ENCODE measurements at regions not wholly inside any gene's neighbourhood (a gene's known extent, or its start where the extent isn't known, plus 50 kb on each side); places are given as distances from the start of the nearest gene placed in this dataset.

GRCh38 chr1:235056937-235057336, 71.7 kb downstream of the TOMM20 start (continued):
- TF ChIP-seq SNRNP70 (optimal IDR thresholded peaks at IDR 0.05; ENCODE audit: low read depth, low read length) (no peak), MED1 (CRISPR knock-in tag; IDR thresholded peaks at IDR 0.05; ENCODE audit: borderline replicate concordance) (no peak), SMARCB1 (IDR thresholded peaks at IDR 0.05; ENCODE audit: insufficient read length, low read depth) (no peak), MTF1 (CRISPR knock-in tag; IDR thresholded peaks at IDR 0.05; ENCODE audit: borderline replicate concordance) (no peak), PHB (CRISPR knock-in tag; IDR thresholded peaks at IDR 0.05) (no peak), EZH2 (IDR thresholded peaks at IDR 0.05; ENCODE audit: borderline replicate concordance, low read depth, low read length) (no peak), FOS (IDR thresholded peaks at IDR 0.05; ENCODE audit: extremely low read depth, insufficient read length) (no peak), MXD1 (CRISPR knock-in tag; IDR thresholded peaks at IDR 0.05; ENCODE audit: borderline replicate concordance, poor library complexity, severe bottlenecking) (no peak), UBTF (IDR thresholded peaks at IDR 0.05; ENCODE audit: borderline replicate concordance in 1 of 2, low read depth in 2 of 2, low read length in 2 of 2) (no peak), ZBTB11 (CRISPR knock-in tag; IDR thresholded peaks at IDR 0.05) (no peak), CC2D1A (IDR thresholded peaks at IDR 0.05) (0 out of 2 replicates have a peak, but pooled peaks have one; percentile 34), ZBED1 (IDR thresholded peaks at IDR 0.05) (no peak), STAT6 (CRISPR knock-in tag; IDR thresholded peaks at IDR 0.05) (no peak)
- TF ChIP-seq, protein P1, sequence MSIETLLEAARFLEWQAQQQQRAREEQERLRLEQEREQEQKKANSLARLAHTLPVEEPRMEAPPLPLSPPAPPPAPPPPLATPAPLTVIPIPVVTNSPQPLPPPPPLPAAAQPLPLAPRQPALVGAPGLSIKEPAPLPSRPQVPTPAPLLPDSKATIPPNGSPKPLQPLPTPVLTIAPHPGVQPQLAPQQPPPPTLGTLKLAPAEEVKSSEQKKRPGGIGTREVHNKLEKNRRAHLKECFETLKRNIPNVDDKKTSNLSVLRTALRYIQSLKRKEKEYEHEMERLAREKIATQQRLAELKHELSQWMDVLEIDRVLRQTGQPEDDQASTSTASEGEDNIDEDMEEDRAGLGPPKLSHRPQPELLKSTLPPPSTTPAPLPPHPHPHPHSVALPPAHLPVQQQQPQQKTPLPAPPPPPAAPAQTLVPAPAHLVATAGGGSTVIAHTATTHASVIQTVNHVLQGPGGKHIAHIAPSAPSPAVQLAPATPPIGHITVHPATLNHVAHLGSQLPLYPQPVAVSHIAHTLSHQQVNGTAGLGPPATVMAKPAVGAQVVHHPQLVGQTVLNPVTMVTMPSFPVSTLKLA (conservative IDR thresholded peaks at IDR 0.05), result no peak
- TF ChIP-seq, protein P2, sequence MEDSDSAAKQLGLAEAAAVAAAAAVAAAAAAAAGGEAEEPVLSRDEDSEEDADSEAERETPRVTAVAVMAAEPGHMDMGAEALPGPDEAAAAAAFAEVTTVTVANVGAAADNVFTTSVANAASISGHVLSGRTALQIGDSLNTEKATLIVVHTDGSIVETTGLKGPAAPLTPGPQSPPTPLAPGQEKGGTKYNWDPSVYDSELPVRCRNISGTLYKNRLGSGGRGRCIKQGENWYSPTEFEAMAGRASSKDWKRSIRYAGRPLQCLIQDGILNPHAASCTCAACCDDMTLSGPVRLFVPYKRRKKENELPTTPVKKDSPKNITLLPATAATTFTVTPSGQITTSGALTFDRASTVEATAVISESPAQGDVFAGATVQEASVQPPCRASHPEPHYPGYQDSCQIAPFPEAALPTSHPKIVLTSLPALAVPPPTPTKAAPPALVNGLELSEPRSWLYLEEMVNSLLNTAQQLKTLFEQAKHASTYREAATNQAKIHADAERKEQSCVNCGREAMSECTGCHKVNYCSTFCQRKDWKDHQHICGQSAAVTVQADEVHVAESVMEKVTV (CRISPR knock-in tag; IDR thresholded peaks at IDR 0.05), result peak; percentile 32; the same call in 1 of the 2 replicates

Data from K562 (cell line).